Uterus (tissue), 3 donors: ENCODE measurements at regions not wholly inside any gene's neighbourhood (a gene's known extent, or its start where the extent isn't known, plus 50 kb on each side); places are given as distances from the start of the nearest gene placed in this dataset.

Experiments
- DNase-seq, 2 donors: peaks; one replicate each; pipeline ENCODE4 v3.0.0-alpha.2; 2019 to 2020
- H3K27ac ChIP-seq, 2 donors: fragments of 200-600 bp; sonication (generic); 1 replicate in 1 of 2; 2 replicates in 1 of 2; pipeline ENCODE4 v1.5.1; 2016 to 2018
- H3K27me3 ChIP-seq, 2 donors: fragments of 200-600 bp; sonication (generic); one replicate each; pipeline ENCODE4 v1.5.1; 2018 to 2019; ENCODE audit warnings: control low read depth in 1 of 2
- H3K36me3 ChIP-seq, 2 donors: fragments of 200-600 bp; sonication (generic); one replicate each; pipeline ENCODE4 v1.5.1; 2019; ENCODE audit warnings: control low read depth in 1 of 2
- H3K4me1 ChIP-seq, 2 donors: fragments of 200-600 bp; sonication (generic); one replicate each; pipeline ENCODE4 v1.5.1; 2018 to 2019; ENCODE audit warnings: control low read depth in 1 of 2
- H3K4me3 ChIP-seq, 2 donors: fragments of 200-600 bp; sonication (generic); 1 replicate in 1 of 2; 2 replicates in 1 of 2; pipeline ENCODE4 v1.5.1; 2018 to 2019; ENCODE audit warnings: mild to moderate bottlenecking in 1 of 2
- H3K9me3 ChIP-seq, 2 donors: fragments of 200-600 bp; sonication (generic); one replicate each; pipeline ENCODE4 v1.5.1; 2019; ENCODE audit warnings: control low read depth in 1 of 2
- CTCF ChIP-seq, 4 experiments: fragments of 200-600 bp in 2 of 4; fragments of 450-650 bp in 2 of 4; sonication (generic) in 2 of 4; IDR thresholded peaks; one replicate each; pipeline ENCODE4 v1.5.1; 2016 to 2019; ENCODE audit warnings: antibody characterized with exemption in 4 of 4, mild to moderate bottlenecking in 2 of 4, moderate library complexity in 1 of 4
- POLR2A ChIP-seq, 2 donors: fragments of 450-650 bp; IDR thresholded peaks; one replicate each; pipeline ENCODE4 v1.6.1; 2016; ENCODE audit warnings: antibody characterized with exemption in 2 of 2, mild to moderate bottlenecking in 1 of 2, moderate library complexity in 1 of 2
- intact Hi-C: fragments of 100-400 bp; cut with DNase I; formaldehyde crosslinking; loops from one replicate; pipeline ENCODE4 v1.15.1; 2023; ENCODE audit warnings: low total_unique reads
- donor health status: DM: yes; HTN: yes; CAD: no.

GRCh38 chr15:72835294-72835890 is 51.8 kb upstream of the ADPGK start:
- no peak overlapping the region for H3K4me3 ChIP-seq
- TF ChIP-seq CTCF (IDR thresholded peaks at IDR 0.05) (no peak), POLR2A (IDR thresholded peaks at IDR 0.05) (no peak)
- H3K36me3 ChIP-seq, result no peaks in the 10 kb centered on the region
- H3K4me1 ChIP-seq, result no peaks in the 10 kb centered on the region
- no peak overlapping the region for H3K27ac ChIP-seq
- H3K27me3 ChIP-seq, result no peaks in the 10 kb centered on the region
- DNase-seq, result no peak
- no peaks in the 10 kb centered on the region for H3K9me3 ChIP-seq
- intact Hi-C loops, result no loop called here

GRCh38 chr15:72833561-72833960 is 50.0 kb upstream of the ADPGK start:
- H3K9me3 ChIP-seq, result no peaks in the 10 kb centered on the region
- no peaks in the 10 kb centered on the region for H3K36me3 ChIP-seq
- intact Hi-C loops, result no loop called here
- H3K27me3 ChIP-seq, result no peaks in the 10 kb centered on the region
- H3K4me1 ChIP-seq, result no peaks in the 10 kb centered on the region
- no peak overlapping the region for H3K27ac ChIP-seq
- TF ChIP-seq POLR2A (IDR thresholded peaks at IDR 0.05) (no peak), CTCF (IDR thresholded peaks at IDR 0.05) (no peak)
- H3K4me3 ChIP-seq, result no peak overlapping the region
- no peak for DNase-seq
